ENCODE measurements at regions not wholly inside any gene's neighbourhood (a gene's known extent, or its start where the extent isn't known, plus 50 kb on each side); places are given as distances from the start of the nearest gene placed in this dataset.

- Histone ChIP-seq H3K27me3 (no peaks in the 10 kb centered on the region), H3K36me3 (no peaks in the 10 kb centered on the region), H3K4me1 (no peaks in the 10 kb centered on the region), H3K4me3 (no peak overlapping the region), H3K27ac (no peak overlapping the region), H3K9me3 (no peaks in the 10 kb centered on the region)
- TF ChIP-seq, protein P1, sequence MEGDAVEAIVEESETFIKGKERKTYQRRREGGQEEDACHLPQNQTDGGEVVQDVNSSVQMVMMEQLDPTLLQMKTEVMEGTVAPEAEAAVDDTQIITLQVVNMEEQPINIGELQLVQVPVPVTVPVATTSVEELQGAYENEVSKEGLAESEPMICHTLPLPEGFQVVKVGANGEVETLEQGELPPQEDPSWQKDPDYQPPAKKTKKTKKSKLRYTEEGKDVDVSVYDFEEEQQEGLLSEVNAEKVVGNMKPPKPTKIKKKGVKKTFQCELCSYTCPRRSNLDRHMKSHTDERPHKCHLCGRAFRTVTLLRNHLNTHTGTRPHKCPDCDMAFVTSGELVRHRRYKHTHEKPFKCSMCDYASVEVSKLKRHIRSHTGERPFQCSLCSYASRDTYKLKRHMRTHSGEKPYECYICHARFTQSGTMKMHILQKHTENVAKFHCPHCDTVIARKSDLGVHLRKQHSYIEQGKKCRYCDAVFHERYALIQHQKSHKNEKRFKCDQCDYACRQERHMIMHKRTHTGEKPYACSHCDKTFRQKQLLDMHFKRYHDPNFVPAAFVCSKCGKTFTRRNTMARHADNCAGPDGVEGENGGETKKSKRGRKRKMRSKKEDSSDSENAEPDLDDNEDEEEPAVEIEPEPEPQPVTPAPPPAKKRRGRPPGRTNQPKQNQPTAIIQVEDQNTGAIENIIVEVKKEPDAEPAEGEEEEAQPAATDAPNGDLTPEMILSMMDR (IDR thresholded peaks at IDR 0.05): no peak
- TF ChIP-seq POLR2A (IDR thresholded peaks at IDR 0.05) (no peak), POLR2AphosphoS5 (IDR thresholded peaks at IDR 0.05; ENCODE audit: insufficient read depth in 1 of 2, low read depth in 1 of 2) (no peak)
- no peak for DNase-seq (ENCODE audit: extremely low spot score in 2 of 2)
- intact Hi-C loops (cut with DNase I): no loop called here
These were observed 567.9 kb downstream of the CCDC171 start for GRCh38 chr9:16120727-16121126.

GRCh38 chr9:16121168-16121567, 568.3 kb downstream of the CCDC171 start:
- no peak for DNase-seq (ENCODE audit: extremely low spot score in 2 of 2)
- H3K9me3 ChIP-seq: no peaks in the 10 kb centered on the region
- intact Hi-C loops (cut with DNase I): no loop called here
- no peaks in the 10 kb centered on the region for H3K36me3 ChIP-seq
- H3K27me3 ChIP-seq: no peaks in the 10 kb centered on the region
- no peaks in the 10 kb centered on the region for H3K4me1 ChIP-seq
- H3K27ac ChIP-seq: no peak overlapping the region
- H3K4me3 ChIP-seq: no peak overlapping the region
- TF ChIP-seq POLR2AphosphoS5 (IDR thresholded peaks at IDR 0.05; ENCODE audit: insufficient read depth in 1 of 2, low read depth in 1 of 2): no peak
- TF ChIP-seq, protein P1 (IDR thresholded peaks at IDR 0.05): no peak
- no peak for TF ChIP-seq POLR2A (IDR thresholded peaks at IDR 0.05)

GRCh38 chr9:16121601-16122286, 568.9 kb downstream of the CCDC171 start:
- Histone ChIP-seq H3K4me3 (no peak overlapping the region), H3K4me1 (no peaks in the 10 kb centered on the region), H3K27me3 (no peaks in the 10 kb centered on the region), H3K27ac (no peak overlapping the region), H3K9me3 (no peaks in the 10 kb centered on the region), H3K36me3 (no peaks in the 10 kb centered on the region)
- intact Hi-C loops (cut with DNase I): no loop called here
- no peak for DNase-seq (ENCODE audit: extremely low spot score in 2 of 2)
- no peak for TF ChIP-seq POLR2A (IDR thresholded peaks at IDR 0.05)
- TF ChIP-seq POLR2AphosphoS5 (IDR thresholded peaks at IDR 0.05; ENCODE audit: insufficient read depth in 1 of 2, low read depth in 1 of 2): no peak
- TF ChIP-seq, protein P1 (IDR thresholded peaks at IDR 0.05): no peak

- no peaks in the 10 kb centered on the region for H3K36me3 ChIP-seq
- H3K27me3 ChIP-seq: no peaks in the 10 kb centered on the region
- intact Hi-C loops (cut with DNase I): no loop called here
- no peaks in the 10 kb centered on the region for H3K9me3 ChIP-seq
- no peaks in the 10 kb centered on the region for H3K4me1 ChIP-seq
- H3K4me3 ChIP-seq: no peak overlapping the region
- no peak overlapping the region for H3K27ac ChIP-seq
- TF ChIP-seq, protein P1 (IDR thresholded peaks at IDR 0.05): no peak
- TF ChIP-seq POLR2A (IDR thresholded peaks at IDR 0.05) (no peak), POLR2AphosphoS5 (IDR thresholded peaks at IDR 0.05; ENCODE audit: insufficient read depth in 1 of 2, low read depth in 1 of 2) (no peak)
- no peak for DNase-seq (ENCODE audit: extremely low spot score in 2 of 2)
These were observed 572.8 kb downstream of the CCDC171 start for GRCh38 chr9:16125629-16126028.

DNA sequence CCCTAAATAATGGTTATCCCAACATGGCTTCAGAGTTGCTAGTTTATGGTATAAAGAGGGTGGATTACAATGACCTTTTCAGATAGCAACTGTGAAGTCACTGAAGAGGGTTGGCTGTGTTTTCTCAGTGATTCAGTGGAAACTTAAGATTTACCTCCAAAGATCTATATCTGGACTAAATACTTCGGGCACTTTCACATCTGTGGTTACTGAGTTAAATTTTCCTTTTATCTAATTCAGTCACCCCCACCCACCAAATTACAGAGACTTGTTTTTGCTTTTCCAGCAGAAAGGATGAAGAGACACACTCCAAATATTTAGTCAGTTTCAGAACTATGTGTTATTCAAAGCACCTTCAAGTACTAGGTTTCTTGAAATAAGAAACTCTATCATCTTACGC, 573.2 kb downstream of the CCDC171 start:
- no peak overlapping the region for H3K27ac ChIP-seq
- TF ChIP-seq POLR2AphosphoS5 (IDR thresholded peaks at IDR 0.05; ENCODE audit: insufficient read depth in 1 of 2, low read depth in 1 of 2) (no peak), POLR2A (IDR thresholded peaks at IDR 0.05) (no peak)
- TF ChIP-seq, protein P1 (IDR thresholded peaks at IDR 0.05): no peak
- intact Hi-C loops (cut with DNase I): no loop called here

More for the DNA sequence above, 573.2 kb downstream of the CCDC171 start:
- no peaks in the 10 kb centered on the region for H3K27me3 ChIP-seq
- no peaks in the 10 kb centered on the region for H3K9me3 ChIP-seq
- H3K36me3 ChIP-seq: no peaks in the 10 kb centered on the region
- no peaks in the 10 kb centered on the region for H3K4me1 ChIP-seq
- no peak for DNase-seq (ENCODE audit: extremely low spot score in 2 of 2)
- no peak overlapping the region for H3K4me3 ChIP-seq
